HEK293 (cell line): ENCODE measurements at regions not wholly inside any gene's neighbourhood (a gene's known extent, or its start where the extent isn't known, plus 50 kb on each side); places are given as distances from the start of the nearest gene placed in this dataset.

Experiments used
- CTCF ChIA-PET: fragments of 350-600 bp; formaldehyde crosslinking; extraction: SDS; loops from one replicate; lab custom pipeline; 2021; ENCODE audit warnings: antibody characterized with exemption; lab: Yijun Ruan, JAX
- POLR2A ChIA-PET: fragments of 300-600 bp; formaldehyde crosslinking; extraction: SDS; loops from one replicate; lab custom pipeline; 2020; ENCODE audit warnings: antibody characterized with exemption, inconsistent platforms; lab: Yijun Ruan, JAX
- H3K27ac ChIP-seq: fragments of 200-500 bp; sonication (Bioruptor generic); 2 replicates; pipeline ENCODE4 v1.5.1; 2014; ENCODE audit warnings: low read depth, low read length, control low read depth, inconsistent platforms; ENCODE audit errors: extremely low read depth
- H3K36me3 ChIP-seq, 2 experiments: fragments of 200-500 bp in 1 of 2; sonication (Bioruptor generic) in 1 of 2; 1 replicate in 1 of 2; 2 replicates in 1 of 2; pipeline ENCODE4 v1.5.1; 2014 to 2017; ENCODE audit warnings: inconsistent platforms in 2 of 2, low read length in 2 of 2; ENCODE audit not compliant: control insufficient read depth in 2 of 2, insufficient read depth in 1 of 2
- H3K4me1 ChIP-seq: fragments of 200-500 bp; sonication (Bioruptor generic); 2 replicates; pipeline ENCODE4 v1.5.1; 2014; ENCODE audit warnings: mild to moderate bottlenecking, low read length, inconsistent platforms; ENCODE audit not compliant: control insufficient read depth, insufficient read depth
- H3K4me3 ChIP-seq: 2 replicates; pipeline ENCODE4 v1.5.1; 2011; ENCODE audit warnings: low read depth, mild to moderate bottlenecking, control low read depth, low read length, moderate library complexity
- H3K9me3 ChIP-seq: fragments of 200-500 bp; sonication (Bioruptor generic); 2 replicates; pipeline ENCODE4 v1.5.1; 2014; ENCODE audit warnings: low read depth, low read length, inconsistent platforms; ENCODE audit not compliant: control insufficient read depth, insufficient read depth
- EGR2 ChIP-seq: fragments of 450-650 bp; formaldehyde crosslinking; IDR thresholded peaks from 2 replicates; pipeline ENCODE4 v1.5.1; 2016; ENCODE audit warnings: low read depth, missing biosample characterization, missing genetic modification characterization
- HOXC10 ChIP-seq: sonication (generic); formaldehyde crosslinking; IDR thresholded peaks from 2 replicates; pipeline ENCODE4 v1.8.1; 2023; ENCODE audit warnings: mild to moderate bottlenecking, missing genetic modification reagents
- KLF8 ChIP-seq: fragments of 450-650 bp; formaldehyde crosslinking; IDR thresholded peaks from 2 replicates; pipeline ENCODE4 v1.5.1; 2016; ENCODE audit warnings: missing biosample characterization, missing genetic modification characterization
- KLF9 ChIP-seq: fragments of 450-650 bp; formaldehyde crosslinking; IDR thresholded peaks from 2 replicates; pipeline ENCODE4 v1.5.1; 2016; ENCODE audit warnings: missing biosample characterization, missing genetic modification characterization, low read depth
- SALL2 ChIP-seq: fragments of 450-650 bp; formaldehyde crosslinking; IDR thresholded peaks from 2 replicates; pipeline ENCODE4 v1.5.0; 2017; ENCODE audit warnings: missing biosample characterization, mild to moderate bottlenecking, missing genetic modification characterization, borderline replicate concordance
- YY2 ChIP-seq: fragments of 450-650 bp; formaldehyde crosslinking; IDR thresholded peaks from 2 replicates; pipeline ENCODE4 v1.5.1; 2016; ENCODE audit warnings: missing biosample characterization, missing genetic modification characterization
- ZBTB21 ChIP-seq: fragments of 450-650 bp; formaldehyde crosslinking; IDR thresholded peaks from 2 replicates; pipeline ENCODE4 v1.5.1; 2017; ENCODE audit warnings: missing biosample characterization, missing genetic modification characterization
- ZBTB48 ChIP-seq: fragments of 450-650 bp; formaldehyde crosslinking; IDR thresholded peaks from 2 replicates; pipeline ENCODE4 v1.5.1; 2016; ENCODE audit warnings: missing biosample characterization, missing genetic modification characterization
- ZBTB7A ChIP-seq: fragments of 450-650 bp; formaldehyde crosslinking; IDR thresholded peaks from 2 replicates; pipeline ENCODE4 v1.5.1; 2016; ENCODE audit warnings: low read depth, missing biosample characterization, missing genetic modification characterization
- ZEB2 ChIP-seq: fragments of 450-650 bp; formaldehyde crosslinking; IDR thresholded peaks from 2 replicates; pipeline ENCODE4 v1.5.1; 2016; ENCODE audit warnings: missing biosample characterization, missing genetic modification characterization
- ZNF16 ChIP-seq: fragments of 450-650 bp; formaldehyde crosslinking; IDR thresholded peaks from 2 replicates; pipeline ENCODE4 v1.5.1; 2016; ENCODE audit warnings: low read depth, missing biosample characterization, missing genetic modification characterization
- ZNF2 ChIP-seq: fragments of 450-650 bp; formaldehyde crosslinking; IDR thresholded peaks from 2 replicates; pipeline ENCODE4 v1.5.1; 2016; ENCODE audit warnings: missing biosample characterization, missing genetic modification characterization
- ZNF302 ChIP-seq: fragments of 450-650 bp; formaldehyde crosslinking; IDR thresholded peaks from 2 replicates; pipeline ENCODE4 v1.5.1; 2016; ENCODE audit warnings: missing biosample characterization, missing genetic modification characterization, low read depth
- ZNF404 ChIP-seq: fragments of 450-650 bp; formaldehyde crosslinking; IDR thresholded peaks from 2 replicates; pipeline ENCODE4 v1.5.1; 2017; ENCODE audit warnings: missing biosample characterization, missing genetic modification characterization
- ZNF654 ChIP-seq: fragments of 450-650 bp; formaldehyde crosslinking; IDR thresholded peaks from 2 replicates; pipeline ENCODE4 v1.5.1; 2016; ENCODE audit warnings: low read depth, missing biosample characterization, missing genetic modification characterization
- ZNF830 ChIP-seq: fragments of 450-650 bp; IDR thresholded peaks from 2 replicates; pipeline ENCODE4 v1.5.0; 2018; ENCODE audit warnings: missing biosample characterization, missing genetic modification characterization, low read depth, mild to moderate bottlenecking, moderate library complexity
- ZNF837 ChIP-seq: fragments of 450-650 bp; formaldehyde crosslinking; IDR thresholded peaks from 2 replicates; pipeline ENCODE4 v1.5.1; 2016; ENCODE audit warnings: missing biosample characterization, missing genetic modification characterization
- ZXDB ChIP-seq: fragments of 450-650 bp; formaldehyde crosslinking; IDR thresholded peaks from 2 replicates; pipeline ENCODE4 v1.5.1; 2016; ENCODE audit warnings: missing biosample characterization, missing genetic modification characterization
- TF ChIP-seq, protein P1 (sequence below): fragments of 450-650 bp; formaldehyde crosslinking; conservative IDR thresholded peaks from 2 replicates; pipeline ENCODE4 v1.5.1; 2016; ENCODE audit warnings: low read depth, missing biosample characterization, missing genetic modification characterization
- TF ChIP-seq, protein P2 (sequence below): fragments of 450-650 bp; formaldehyde crosslinking; IDR thresholded peaks from 2 replicates; pipeline ENCODE4 v1.5.1; 2017; ENCODE audit warnings: missing biosample characterization, missing genetic modification characterization
- TF ChIP-seq, protein P3 (sequence below): fragments of 450-650 bp; formaldehyde crosslinking; IDR thresholded peaks from 2 replicates; pipeline ENCODE4 v1.5.1; 2016; ENCODE audit warnings: missing biosample characterization, missing genetic modification characterization
- TF ChIP-seq, protein P4 (sequence below): fragments of 450-650 bp; IDR thresholded peaks from 2 replicates; pipeline ENCODE4 v1.5.1; 2018; ENCODE audit warnings: missing biosample characterization, mild to moderate bottlenecking, missing genetic modification characterization
- TF ChIP-seq, protein P5 (sequence below): fragments of 450-650 bp; formaldehyde crosslinking; IDR thresholded peaks from 2 replicates; pipeline ENCODE4 v1.5.1; 2016; ENCODE audit warnings: missing biosample characterization, missing genetic modification characterization

DNA sequence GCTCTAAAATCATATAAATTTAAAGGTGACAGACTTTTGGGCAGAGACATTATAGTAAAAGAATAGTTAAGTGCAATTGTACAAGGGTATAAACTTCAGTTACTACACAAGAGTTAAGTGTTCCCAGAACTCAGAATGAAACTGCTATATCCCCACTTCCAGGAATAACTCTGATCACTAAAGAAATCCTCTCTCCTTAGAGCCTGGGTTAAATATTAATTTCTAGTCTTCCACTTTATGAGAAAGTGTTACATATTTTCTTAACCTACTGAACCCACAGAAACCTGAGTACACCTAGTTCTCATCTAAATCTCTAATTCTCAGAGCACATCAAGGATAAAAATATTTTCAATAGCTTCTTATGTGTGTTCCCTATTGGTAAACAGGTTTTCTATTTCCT lies 99.1 kb upstream of the USP38 start (continued):
- TF ChIP-seq, protein P1, sequence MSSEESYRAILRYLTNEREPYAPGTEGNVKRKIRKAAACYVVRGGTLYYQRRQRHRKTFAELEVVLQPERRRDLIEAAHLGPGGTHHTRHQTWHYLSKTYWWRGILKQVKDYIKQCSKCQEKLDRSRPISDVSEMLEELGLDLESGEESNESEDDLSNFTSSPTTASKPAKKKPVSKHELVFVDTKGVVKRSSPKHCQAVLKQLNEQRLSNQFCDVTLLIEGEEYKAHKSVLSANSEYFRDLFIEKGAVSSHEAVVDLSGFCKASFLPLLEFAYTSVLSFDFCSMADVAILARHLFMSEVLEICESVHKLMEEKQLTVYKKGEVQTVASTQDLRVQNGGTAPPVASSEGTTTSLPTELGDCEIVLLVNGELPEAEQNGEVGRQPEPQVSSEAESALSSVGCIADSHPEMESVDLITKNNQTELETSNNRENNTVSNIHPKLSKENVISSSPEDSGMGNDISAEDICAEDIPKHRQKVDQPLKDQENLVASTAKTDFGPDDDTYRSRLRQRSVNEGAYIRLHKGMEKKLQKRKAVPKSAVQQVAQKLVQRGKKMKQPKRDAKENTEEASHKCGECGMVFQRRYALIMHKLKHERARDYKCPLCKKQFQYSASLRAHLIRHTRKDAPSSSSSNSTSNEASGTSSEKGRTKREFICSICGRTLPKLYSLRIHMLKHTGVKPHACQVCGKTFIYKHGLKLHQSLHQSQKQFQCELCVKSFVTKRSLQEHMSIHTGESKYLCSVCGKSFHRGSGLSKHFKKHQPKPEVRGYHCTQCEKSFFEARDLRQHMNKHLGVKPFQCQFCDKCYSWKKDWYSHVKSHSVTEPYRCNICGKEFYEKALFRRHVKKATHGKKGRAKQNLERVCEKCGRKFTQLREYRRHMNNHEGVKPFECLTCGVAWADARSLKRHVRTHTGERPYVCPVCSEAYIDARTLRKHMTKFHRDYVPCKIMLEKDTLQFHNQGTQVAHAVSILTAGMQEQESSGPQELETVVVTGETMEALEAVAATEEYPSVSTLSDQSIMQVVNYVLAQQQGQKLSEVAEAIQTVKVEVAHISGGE (tag by site-specific recombination), result no peak
- TF ChIP-seq YY2 (tag by site-specific recombination) (no peak), ZNF302 (tag by site-specific recombination) (no peak), ZEB2 (tag by site-specific recombination) (no peak), ZNF654 (tag by site-specific recombination) (no peak), ZBTB7A (no peak), EGR2 (no peak), ZXDB (tag by site-specific recombination) (no peak), HOXC10 (CRISPR knock-in tag) (no peak)
- TF ChIP-seq, protein P2, sequence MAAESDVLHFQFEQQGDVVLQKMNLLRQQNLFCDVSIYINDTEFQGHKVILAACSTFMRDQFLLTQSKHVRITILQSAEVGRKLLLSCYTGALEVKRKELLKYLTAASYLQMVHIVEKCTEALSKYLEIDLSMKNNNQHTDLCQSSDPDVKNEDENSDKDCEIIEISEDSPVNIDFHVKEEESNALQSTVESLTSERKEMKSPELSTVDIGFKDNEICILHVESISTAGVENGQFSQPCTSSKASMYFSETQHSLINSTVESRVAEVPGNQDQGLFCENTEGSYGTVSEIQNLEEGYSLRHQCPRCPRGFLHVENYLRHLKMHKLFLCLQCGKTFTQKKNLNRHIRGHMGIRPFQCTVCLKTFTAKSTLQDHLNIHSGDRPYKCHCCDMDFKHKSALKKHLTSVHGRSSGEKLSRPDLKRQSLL (tag by site-specific recombination), result no peak

DNA sequence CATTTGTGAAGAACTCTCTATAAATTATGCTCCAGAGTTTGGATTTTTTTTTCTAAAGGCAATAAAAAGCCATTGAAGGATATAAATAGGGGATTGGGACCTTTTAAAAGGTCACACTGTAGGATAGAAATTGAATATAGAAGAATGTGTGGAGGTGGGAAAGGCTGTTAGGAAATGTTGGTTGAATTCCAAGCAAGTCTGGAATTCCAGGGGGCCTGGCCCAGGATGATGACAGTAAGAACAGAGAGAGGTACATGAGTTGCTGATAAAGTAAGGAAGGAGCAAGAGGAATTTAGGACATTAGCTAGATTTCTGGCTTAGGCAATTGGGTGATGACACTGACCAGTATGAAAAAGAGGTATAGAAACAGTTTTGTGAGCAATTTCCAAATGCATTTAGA lies 95.4 kb upstream of the USP38 start:
- no peak overlapping the region for H3K4me3 ChIP-seq
- no peaks in the 10 kb centered on the region for H3K4me1 ChIP-seq
- no peak for TF ChIP-seq ZNF16 (tag by site-specific recombination)
- TF ChIP-seq ZNF830 (tag by site-specific recombination), result no peak
- TF ChIP-seq EGR2, result no peak
- no peak for TF ChIP-seq KLF8
- TF ChIP-seq, protein P3, sequence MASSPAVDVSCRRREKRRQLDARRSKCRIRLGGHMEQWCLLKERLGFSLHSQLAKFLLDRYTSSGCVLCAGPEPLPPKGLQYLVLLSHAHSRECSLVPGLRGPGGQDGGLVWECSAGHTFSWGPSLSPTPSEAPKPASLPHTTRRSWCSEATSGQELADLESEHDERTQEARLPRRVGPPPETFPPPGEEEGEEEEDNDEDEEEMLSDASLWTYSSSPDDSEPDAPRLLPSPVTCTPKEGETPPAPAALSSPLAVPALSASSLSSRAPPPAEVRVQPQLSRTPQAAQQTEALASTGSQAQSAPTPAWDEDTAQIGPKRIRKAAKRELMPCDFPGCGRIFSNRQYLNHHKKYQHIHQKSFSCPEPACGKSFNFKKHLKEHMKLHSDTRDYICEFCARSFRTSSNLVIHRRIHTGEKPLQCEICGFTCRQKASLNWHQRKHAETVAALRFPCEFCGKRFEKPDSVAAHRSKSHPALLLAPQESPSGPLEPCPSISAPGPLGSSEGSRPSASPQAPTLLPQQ (tag by site-specific recombination), result no peak
- TF ChIP-seq ZNF837 (tag by site-specific recombination), result no peak
- no peak for TF ChIP-seq ZBTB48 (tag by site-specific recombination)
- TF ChIP-seq, protein P4, sequence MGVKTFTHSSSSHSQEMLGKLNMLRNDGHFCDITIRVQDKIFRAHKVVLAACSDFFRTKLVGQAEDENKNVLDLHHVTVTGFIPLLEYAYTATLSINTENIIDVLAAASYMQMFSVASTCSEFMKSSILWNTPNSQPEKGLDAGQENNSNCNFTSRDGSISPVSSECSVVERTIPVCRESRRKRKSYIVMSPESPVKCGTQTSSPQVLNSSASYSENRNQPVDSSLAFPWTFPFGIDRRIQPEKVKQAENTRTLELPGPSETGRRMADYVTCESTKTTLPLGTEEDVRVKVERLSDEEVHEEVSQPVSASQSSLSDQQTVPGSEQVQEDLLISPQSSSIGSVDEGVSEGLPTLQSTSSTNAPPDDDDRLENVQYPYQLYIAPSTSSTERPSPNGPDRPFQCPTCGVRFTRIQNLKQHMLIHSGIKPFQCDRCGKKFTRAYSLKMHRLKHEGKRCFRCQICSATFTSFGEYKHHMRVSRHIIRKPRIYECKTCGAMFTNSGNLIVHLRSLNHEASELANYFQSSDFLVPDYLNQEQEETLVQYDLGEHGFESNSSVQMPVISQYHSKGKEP (tag by site-specific recombination), result no peak
- TF ChIP-seq, protein P5, sequence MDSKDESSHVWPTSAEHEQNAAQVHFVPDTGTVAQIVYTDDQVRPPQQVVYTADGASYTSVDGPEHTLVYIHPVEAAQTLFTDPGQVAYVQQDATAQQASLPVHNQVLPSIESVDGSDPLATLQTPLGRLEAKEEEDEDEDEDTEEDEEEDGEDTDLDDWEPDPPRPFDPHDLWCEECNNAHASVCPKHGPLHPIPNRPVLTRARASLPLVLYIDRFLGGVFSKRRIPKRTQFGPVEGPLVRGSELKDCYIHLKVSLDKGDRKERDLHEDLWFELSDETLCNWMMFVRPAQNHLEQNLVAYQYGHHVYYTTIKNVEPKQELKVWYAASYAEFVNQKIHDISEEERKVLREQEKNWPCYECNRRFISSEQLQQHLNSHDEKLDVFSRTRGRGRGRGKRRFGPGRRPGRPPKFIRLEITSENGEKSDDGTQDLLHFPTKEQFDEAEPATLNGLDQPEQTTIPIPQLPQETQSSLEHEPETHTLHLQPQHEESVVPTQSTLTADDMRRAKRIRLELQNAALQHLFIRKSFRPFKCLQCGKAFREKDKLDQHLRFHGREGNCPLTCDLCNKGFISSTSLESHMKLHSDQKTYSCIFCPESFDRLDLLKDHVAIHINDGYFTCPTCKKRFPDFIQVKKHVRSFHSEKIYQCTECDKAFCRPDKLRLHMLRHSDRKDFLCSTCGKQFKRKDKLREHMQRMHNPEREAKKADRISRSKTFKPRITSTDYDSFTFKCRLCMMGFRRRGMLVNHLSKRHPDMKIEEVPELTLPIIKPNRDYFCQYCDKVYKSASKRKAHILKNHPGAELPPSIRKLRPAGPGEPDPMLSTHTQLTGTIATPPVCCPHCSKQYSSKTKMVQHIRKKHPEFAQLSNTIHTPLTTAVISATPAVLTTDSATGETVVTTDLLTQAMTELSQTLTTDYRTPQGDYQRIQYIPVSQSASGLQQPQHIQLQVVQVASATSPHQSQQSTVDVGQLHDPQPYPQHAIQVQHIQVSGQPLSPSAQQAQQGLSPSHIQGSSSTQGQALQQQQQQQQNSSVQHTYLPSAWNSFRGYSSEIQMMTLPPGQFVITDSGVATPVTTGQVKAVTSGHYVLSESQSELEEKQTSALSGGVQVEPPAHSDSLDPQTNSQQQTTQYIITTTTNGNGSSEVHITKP, result no peak
- TF ChIP-seq SALL2 (tag by site-specific recombination), result no peak
- TF ChIP-seq ZBTB21 (tag by site-specific recombination), result no peak
- no peak for TF ChIP-seq ZNF404 (tag by site-specific recombination)
- no peak for TF ChIP-seq ZNF2 (tag by site-specific recombination)
- no peak for TF ChIP-seq KLF9
- POLR2A ChIA-PET, result no interaction called here
- no peak overlapping the region for H3K27ac ChIP-seq
- no peaks in the 10 kb centered on the region for H3K9me3 ChIP-seq
- H3K36me3 ChIP-seq, result no peaks in the 10 kb centered on the region
- CTCF ChIA-PET, result no interaction called here
